ENCODE measurements at regions not wholly inside any gene's neighbourhood (a gene's known extent, or its start where the extent isn't known, plus 50 kb on each side); places are given as distances from the start of the nearest gene placed in this dataset.

DNA sequence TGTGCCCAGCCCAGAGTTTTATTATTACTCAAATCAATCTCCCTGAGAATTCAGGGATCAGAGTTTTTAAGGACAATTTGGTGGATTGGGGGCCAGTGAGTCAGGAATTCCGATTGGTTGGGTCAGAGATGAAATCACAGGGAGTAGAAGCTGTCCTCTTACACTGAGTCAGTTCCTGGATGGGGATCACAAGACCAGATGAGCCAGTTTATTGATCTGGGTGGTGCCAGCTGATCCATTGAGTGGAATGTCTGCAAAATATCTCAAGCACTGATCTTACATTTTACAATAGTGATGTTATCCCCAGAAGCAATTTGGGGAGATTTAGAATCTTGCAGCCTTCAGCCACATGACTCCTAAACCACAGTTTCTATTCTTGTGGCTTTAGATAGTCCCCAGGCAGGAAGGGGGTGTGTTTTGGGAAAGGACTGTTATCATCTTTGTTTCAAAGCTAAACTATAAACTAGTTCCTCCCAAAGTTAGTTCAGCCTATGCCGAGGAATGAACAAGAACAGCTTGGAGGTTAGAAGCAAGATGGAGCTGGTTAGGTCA, 89.1 kb upstream of the CNOT2 start:
- TF ChIP-seq, protein P1, sequence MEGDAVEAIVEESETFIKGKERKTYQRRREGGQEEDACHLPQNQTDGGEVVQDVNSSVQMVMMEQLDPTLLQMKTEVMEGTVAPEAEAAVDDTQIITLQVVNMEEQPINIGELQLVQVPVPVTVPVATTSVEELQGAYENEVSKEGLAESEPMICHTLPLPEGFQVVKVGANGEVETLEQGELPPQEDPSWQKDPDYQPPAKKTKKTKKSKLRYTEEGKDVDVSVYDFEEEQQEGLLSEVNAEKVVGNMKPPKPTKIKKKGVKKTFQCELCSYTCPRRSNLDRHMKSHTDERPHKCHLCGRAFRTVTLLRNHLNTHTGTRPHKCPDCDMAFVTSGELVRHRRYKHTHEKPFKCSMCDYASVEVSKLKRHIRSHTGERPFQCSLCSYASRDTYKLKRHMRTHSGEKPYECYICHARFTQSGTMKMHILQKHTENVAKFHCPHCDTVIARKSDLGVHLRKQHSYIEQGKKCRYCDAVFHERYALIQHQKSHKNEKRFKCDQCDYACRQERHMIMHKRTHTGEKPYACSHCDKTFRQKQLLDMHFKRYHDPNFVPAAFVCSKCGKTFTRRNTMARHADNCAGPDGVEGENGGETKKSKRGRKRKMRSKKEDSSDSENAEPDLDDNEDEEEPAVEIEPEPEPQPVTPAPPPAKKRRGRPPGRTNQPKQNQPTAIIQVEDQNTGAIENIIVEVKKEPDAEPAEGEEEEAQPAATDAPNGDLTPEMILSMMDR (IDR thresholded peaks at IDR 0.05) = no peak
- no peaks in the 10 kb centered on the region for H3K36me3 ChIP-seq (replicated peaks in 1 of 2; ENCODE audit: control insufficient read depth in 1 of 2, insufficient read depth in 2 of 2, low read length in 2 of 2)
- intact Hi-C loops (cut with micrococcal nuclease) = no loop called here
- H3K27ac Mint-ChIP-seq = no peak overlapping the region
- no peaks in the 10 kb centered on the region for H3K27me3 ChIP-seq (ENCODE audit: control insufficient read depth in 2 of 2, insufficient read depth in 2 of 2, low read length in 2 of 2)
- DNase-seq = no peak
- no peaks in the 10 kb centered on the region for H3K4me1 ChIP-seq (ENCODE audit: control insufficient read depth in 1 of 2, insufficient read depth in 2 of 2, low read length in 2 of 2)
- peaks cover 7 to 43% (median 23%) of the 10 kb centered on the region in 7 donors for H3K9me3 Mint-ChIP-seq
- H3K36me3 Mint-ChIP-seq = no peaks in the 10 kb centered on the region
- H3K4me2 ChIP-seq (replicated peaks; ENCODE audit: extremely low read depth, low read length, poor library complexity, severe bottlenecking) = no peak overlapping the region
- H3K79me2 ChIP-seq (ENCODE audit: insufficient read depth, low read length) = no peaks in the 10 kb centered on the region
- H3K4me1 Mint-ChIP-seq = no peaks in the 10 kb centered on the region
- WGBS (ENCODE audit: insufficient coverage) = 100% methylated on average over 1 of the region's 2 CpGs
- H4K20me1 ChIP-seq (ENCODE audit: insufficient read depth, low read length) = no peaks in the 10 kb centered on the region
- H3K27ac ChIP-seq (ENCODE audit: low read depth in 1 of 2, low read length in 2 of 2) = no peak overlapping the region
- H3K27me3 Mint-ChIP-seq (ENCODE audit: low read depth in 3 of 3) = peaks cover 0 to under 1% (median 0%) of the 10 kb centered on the region in 3 donors
- no peak overlapping the region for H2AFZ ChIP-seq (ENCODE audit: insufficient read depth, low read depth, low read length, poor library complexity, severe bottlenecking)
- H3K4me3 Mint-ChIP-seq = no peak overlapping the region
- no peak overlapping the region for H3K9ac ChIP-seq (ENCODE audit: insufficient read depth, low read length, poor library complexity, severe bottlenecking)
- H3K4me3 ChIP-seq (replicated peaks in 1 of 3; ENCODE audit: low read depth in 2 of 3, low read length in 3 of 3) = no peak overlapping the region
- peaks cover 20 to 34% of the 10 kb centered on the region in 2 donors for H3K9me3 ChIP-seq (replicated peaks in 1 of 2; ENCODE audit: control insufficient read depth in 1 of 2, insufficient read depth in 1 of 2, low read length in 2 of 2)

DNA sequence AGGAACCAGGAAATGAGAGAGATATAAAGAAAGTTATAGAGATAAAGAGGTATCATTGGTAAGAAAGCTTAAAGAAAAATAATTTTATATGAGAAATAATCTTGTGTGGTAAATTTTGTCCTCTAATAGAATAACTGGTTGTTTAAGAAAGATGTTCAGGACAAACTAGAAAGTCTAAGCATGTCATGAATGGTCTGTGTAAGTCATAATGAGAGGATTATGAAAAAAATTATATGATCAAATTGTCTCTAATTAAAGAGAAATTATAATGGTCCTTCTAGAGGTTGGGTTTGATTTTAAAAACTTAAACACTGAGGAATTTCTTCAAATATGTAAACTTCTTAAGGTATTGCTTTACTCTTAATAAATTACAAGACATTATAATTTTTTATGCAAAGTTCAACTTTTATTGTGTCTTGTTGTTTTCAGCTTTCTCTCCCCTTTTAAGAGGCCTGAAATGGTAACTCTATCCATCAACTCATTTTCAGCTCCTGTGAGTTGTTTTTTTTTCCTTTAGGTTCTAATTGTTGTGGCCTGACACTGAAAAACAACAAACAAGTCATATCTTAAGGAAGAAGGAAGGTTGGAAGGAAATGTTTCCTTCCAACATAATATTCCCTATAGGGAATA, 88.2 kb upstream of the CNOT2 start:
- intact Hi-C loops (cut with micrococcal nuclease) = no loop called here
- Mint-ChIP-seq H3K27ac (no peak overlapping the region), H3K9me3 (peaks cover 7 to 46% (median 24%) of the 10 kb centered on the region in 7 donors), H3K27me3 (ENCODE audit: low read depth in 3 of 3) (no peaks in the 10 kb centered on the region), H3K36me3 (no peaks in the 10 kb centered on the region), H3K4me3 (no peak overlapping the region), H3K4me1 (no peaks in the 10 kb centered on the region)
- Histone ChIP-seq H3K27me3 (ENCODE audit: control insufficient read depth in 2 of 2, insufficient read depth in 2 of 2, low read length in 2 of 2) (no peaks in the 10 kb centered on the region), H3K36me3 (replicated peaks in 1 of 2; ENCODE audit: control insufficient read depth in 1 of 2, insufficient read depth in 2 of 2, low read length in 2 of 2) (no peaks in the 10 kb centered on the region), H3K79me2 (ENCODE audit: insufficient read depth, low read length) (no peaks in the 10 kb centered on the region), H3K4me2 (replicated peaks; ENCODE audit: extremely low read depth, low read length, poor library complexity, severe bottlenecking) (no peak overlapping the region), H3K4me3 (replicated peaks in 1 of 3; ENCODE audit: low read depth in 2 of 3, low read length in 3 of 3) (no peak overlapping the region), H3K27ac (ENCODE audit: low read depth in 1 of 2, low read length in 2 of 2) (no peak overlapping the region), H3K9me3 (replicated peaks in 1 of 2; ENCODE audit: control insufficient read depth in 1 of 2, insufficient read depth in 1 of 2, low read length in 2 of 2) (peaks cover 20 to 34% of the 10 kb centered on the region in 2 donors), H4K20me1 (ENCODE audit: insufficient read depth, low read length) (no peaks in the 10 kb centered on the region), H2AFZ (ENCODE audit: insufficient read depth, low read depth, low read length, poor library complexity, severe bottlenecking) (no peak overlapping the region), H3K4me1 (ENCODE audit: control insufficient read depth in 1 of 2, insufficient read depth in 2 of 2, low read length in 2 of 2) (no peaks in the 10 kb centered on the region), H3K9ac (ENCODE audit: insufficient read depth, low read length, poor library complexity, severe bottlenecking) (no peak overlapping the region)
- TF ChIP-seq, protein P1 (IDR thresholded peaks at IDR 0.05) = no peak
- no peak for DNase-seq

All from CD14-positive monocyte (primary cell).